ENCODE measurements at regions not wholly inside any gene's neighbourhood (a gene's known extent, or its start where the extent isn't known, plus 50 kb on each side); places are given as distances from the start of the nearest gene placed in this dataset.

GRCh38 chr5:121624035-121624434 is 227.6 kb upstream of the FTMT start:
- no peaks in the 10 kb centered on the region for H3K27me3 ChIP-seq (ENCODE audit: low read length)
- H3K27ac ChIP-seq (ENCODE audit: low read depth, low read length) = no peak overlapping the region
- H3K9ac ChIP-seq (ENCODE audit: low read length) = no peak overlapping the region
- no peaks in the 10 kb centered on the region; the same call in 1 of the 2 replicates for H3K9me2 ChIP-seq (replicated peaks; ENCODE audit: insufficient read depth, low read length)
- no peaks in the 10 kb centered on the region for H3K79me2 ChIP-seq (ENCODE audit: insufficient read depth, low read length)
- no peak overlapping the region for H3K4me3 ChIP-seq (ENCODE audit: insufficient read depth, low read length, poor library complexity, severe bottlenecking)
- no peak for TF ChIP-seq CTCF (IDR thresholded peaks at IDR 0.05; ENCODE audit: insufficient read depth, low read length, poor library complexity, severe bottlenecking)
- no peak for TF ChIP-seq EZH2phosphoT487 (conservative IDR thresholded peaks at IDR 0.05; ENCODE audit: low read length)
- H3K36me3 ChIP-seq (ENCODE audit: low read length) = no peaks in the 10 kb centered on the region
- no peak overlapping the region for H3K4me2 ChIP-seq (ENCODE audit: low read depth, low read length, poor library complexity, severe bottlenecking)
- no peaks in the 10 kb centered on the region for H4K20me1 ChIP-seq (ENCODE audit: low read depth, low read length)
- H2AFZ ChIP-seq (ENCODE audit: low read depth, low read length, severe bottlenecking) = no peak overlapping the region
- H3K9me3 ChIP-seq (ENCODE audit: insufficient read depth, low read length) = no peaks in the 10 kb centered on the region
- no peaks in the 10 kb centered on the region for H3F3A ChIP-seq (ENCODE audit: insufficient read depth)

GRCh38 chr5:121628783-121629182 is 222.9 kb upstream of the FTMT start:
- no peak overlapping the region for H3K9ac ChIP-seq (ENCODE audit: low read length)
- H3K36me3 ChIP-seq (ENCODE audit: low read length) = no peaks in the 10 kb centered on the region
- H2AFZ ChIP-seq (ENCODE audit: low read depth, low read length, severe bottlenecking) = no peak overlapping the region
- no peaks in the 10 kb centered on the region for H4K20me1 ChIP-seq (ENCODE audit: low read depth, low read length)
- H3K79me2 ChIP-seq (ENCODE audit: insufficient read depth, low read length) = no peaks in the 10 kb centered on the region
- H3K4me2 ChIP-seq (ENCODE audit: low read depth, low read length, poor library complexity, severe bottlenecking) = no peak overlapping the region
- no peaks in the 10 kb centered on the region for H3K9me3 ChIP-seq (ENCODE audit: insufficient read depth, low read length)
- no peak overlapping the region for H3K27ac ChIP-seq (ENCODE audit: low read depth, low read length)
- no peaks in the 10 kb centered on the region for H3K27me3 ChIP-seq (ENCODE audit: low read length)
- TF ChIP-seq CTCF (IDR thresholded peaks at IDR 0.05; ENCODE audit: insufficient read depth, low read length, poor library complexity, severe bottlenecking) (no peak), EZH2phosphoT487 (conservative IDR thresholded peaks at IDR 0.05; ENCODE audit: low read length) (no peak)
- H3K4me3 ChIP-seq (ENCODE audit: insufficient read depth, low read length, poor library complexity, severe bottlenecking) = no peak overlapping the region
- H3K9me2 ChIP-seq (replicated peaks; ENCODE audit: insufficient read depth, low read length) = no peaks in the 10 kb centered on the region; the same call in 1 of the 2 replicates
- no peaks in the 10 kb centered on the region for H3F3A ChIP-seq (ENCODE audit: insufficient read depth)

DNA sequence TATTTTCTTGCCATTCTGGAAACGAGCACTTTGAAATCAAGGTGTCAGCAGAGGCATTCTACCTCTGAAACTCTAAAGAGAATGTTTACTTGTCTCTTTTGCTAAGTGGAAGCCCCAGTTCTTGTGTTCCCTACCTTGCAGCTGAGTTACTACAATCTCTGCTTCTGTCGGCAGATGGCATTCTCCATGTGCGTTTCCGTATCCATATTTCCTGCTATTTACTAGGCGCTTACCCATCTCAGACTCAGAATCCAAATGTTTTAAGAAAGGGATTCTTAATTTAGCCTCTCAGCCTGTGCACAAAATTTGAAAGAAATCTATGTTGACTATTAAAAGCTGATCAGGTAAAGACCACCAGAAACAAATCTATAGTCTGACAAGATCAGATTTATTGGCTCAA is 221.3 kb upstream of the FTMT start:
- Histone ChIP-seq H3K9me2 (replicated peaks; ENCODE audit: insufficient read depth, low read length) (no peaks in the 10 kb centered on the region; the same call in 1 of the 2 replicates), H3K27me3 (ENCODE audit: low read length) (no peaks in the 10 kb centered on the region), H3K9me3 (ENCODE audit: insufficient read depth, low read length) (no peaks in the 10 kb centered on the region), H3F3A (ENCODE audit: insufficient read depth) (no peaks in the 10 kb centered on the region), H3K79me2 (ENCODE audit: insufficient read depth, low read length) (no peaks in the 10 kb centered on the region), H3K36me3 (ENCODE audit: low read length) (no peaks in the 10 kb centered on the region), H3K9ac (ENCODE audit: low read length) (no peak overlapping the region), H3K4me2 (ENCODE audit: low read depth, low read length, poor library complexity, severe bottlenecking) (no peak overlapping the region), H3K27ac (ENCODE audit: low read depth, low read length) (no peak overlapping the region), H3K4me3 (ENCODE audit: insufficient read depth, low read length, poor library complexity, severe bottlenecking) (no peak overlapping the region), H4K20me1 (ENCODE audit: low read depth, low read length) (no peaks in the 10 kb centered on the region), H2AFZ (ENCODE audit: low read depth, low read length, severe bottlenecking) (no peak overlapping the region)
- TF ChIP-seq CTCF (IDR thresholded peaks at IDR 0.05; ENCODE audit: insufficient read depth, low read length, poor library complexity, severe bottlenecking) (no peak), EZH2phosphoT487 (conservative IDR thresholded peaks at IDR 0.05; ENCODE audit: low read length) (no peak)

Data from SU-DHL-6 (cell line).